Left ventricle myocardium inferior (tissue), 1 donor: ENCODE measurements at regions not wholly inside any gene's neighbourhood (a gene's known extent, or its start where the extent isn't known, plus 50 kb on each side); places are given as distances from the start of the nearest gene placed in this dataset.

ENCODE experiments used
- DNase-seq: peaks from one replicate; pipeline ENCODE4 v3.0.0-alpha.2; 2020
- H3K27ac ChIP-seq: fragments of 200-600 bp; replicated peaks from 2 replicates; pipeline ENCODE4 v1.8.0; 2021
- H3K27me3 ChIP-seq: fragments of 200-600 bp; 2 replicates; pipeline ENCODE4 v1.8.0; 2021; ENCODE audit warnings: low read depth
- H3K36me3 ChIP-seq: fragments of 200-600 bp; 2 replicates; pipeline ENCODE4 v1.8.0; 2021
- H3K4me1 ChIP-seq: fragments of 200-600 bp; 2 replicates; pipeline ENCODE4 v1.8.0; 2021
- H3K4me3 ChIP-seq: fragments of 200-600 bp; 2 replicates; pipeline ENCODE4 v1.8.0; 2021; ENCODE audit warnings: mild to moderate bottlenecking, moderate library complexity
- H3K9me3 ChIP-seq: fragments of 200-600 bp; replicated peaks from 2 replicates; pipeline ENCODE4 v1.8.0; 2021
- CTCF ChIP-seq: fragments of 200-600 bp; IDR thresholded peaks from 2 replicates; pipeline ENCODE4 v1.8.0; 2021; ENCODE audit warnings: antibody characterized with exemption, mild to moderate bottlenecking, borderline replicate concordance
- intact Hi-C: fragments of 100-400 bp; cut with micrococcal nuclease; formaldehyde crosslinking; loops from one replicate; pipeline ENCODE4 v1.11.0; 2022
- donor health status: DM: no; HTN: yes; CAD: no; lungs with severe emphysema.

DNA sequence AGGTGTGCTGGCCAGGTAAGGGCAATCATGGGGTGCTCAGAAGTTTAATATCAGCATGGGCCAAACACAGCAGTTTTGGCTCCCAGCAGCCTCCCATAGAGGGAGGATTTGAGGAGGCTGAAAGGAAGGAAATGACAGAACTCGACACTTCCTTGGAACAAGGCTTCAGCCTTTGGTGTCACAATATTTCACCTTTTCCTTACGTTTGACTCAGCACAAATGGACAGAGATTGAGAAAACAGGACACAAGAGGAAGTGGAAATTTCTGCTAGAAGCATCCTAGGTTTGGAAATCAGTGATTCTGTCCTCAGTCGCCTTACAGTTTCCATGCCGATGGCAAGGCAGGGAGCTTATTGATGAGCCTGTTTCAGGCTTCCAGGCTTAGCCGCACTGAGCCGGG lies 181.4 kb downstream of the MAF start:
- intact Hi-C loops, result no loop called here

DNA sequence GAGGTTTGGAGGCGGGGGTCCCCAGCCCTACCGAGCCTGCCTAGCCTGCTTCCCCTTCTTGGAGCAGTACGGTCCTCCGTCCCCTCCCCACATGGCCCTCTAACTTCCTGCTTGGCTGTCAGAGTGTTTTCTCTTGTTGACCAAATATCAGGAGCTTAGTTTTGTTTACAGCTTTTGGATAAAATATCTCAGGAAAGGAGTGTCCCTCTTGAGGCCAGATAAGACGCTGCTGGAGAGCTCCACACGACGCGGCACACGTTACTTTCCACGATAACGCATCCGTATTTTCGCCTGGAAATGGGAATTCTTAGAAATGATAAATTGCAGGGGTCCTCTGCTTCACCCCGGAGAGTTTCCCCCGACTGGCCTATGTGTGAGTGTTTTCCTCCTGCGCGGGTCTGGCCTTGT lies 182.9 kb downstream of the MAF start:
- H3K27me3 ChIP-seq, result peaks cover 20% of the 10 kb centered on the region
- no peak for TF ChIP-seq CTCF
- DNase-seq, result no peak
- H3K4me1 ChIP-seq, result no peaks in the 10 kb centered on the region
- no peak overlapping the region for H3K4me3 ChIP-seq
- H3K27ac ChIP-seq, result no peak overlapping the region
- no peaks in the 10 kb centered on the region for H3K9me3 ChIP-seq
- intact Hi-C loops, result no loop called here
- H3K36me3 ChIP-seq, result no peaks in the 10 kb centered on the region

More for the DNA sequence above, 181.4 kb downstream of the MAF start:
- Histone ChIP-seq H3K27me3 (peaks cover 20% of the 10 kb centered on the region), H3K27ac (peak overlapping the region; percentile 5), H3K4me1 (no peaks in the 10 kb centered on the region), H3K36me3 (no peaks in the 10 kb centered on the region), H3K9me3 (no peaks in the 10 kb centered on the region), H3K4me3 (no peak overlapping the region)
- DNase-seq, result no peak
- TF ChIP-seq CTCF, result no peak

GRCh38 chr16:79415983-79416640 lies 184.4 kb downstream of the MAF start:
- intact Hi-C loops, result no loop called here
- Histone ChIP-seq H3K27me3 (peaks cover 20% of the 10 kb centered on the region), H3K4me1 (no peaks in the 10 kb centered on the region), H3K36me3 (no peaks in the 10 kb centered on the region), H3K27ac (no peak overlapping the region), H3K9me3 (no peaks in the 10 kb centered on the region), H3K4me3 (no peak overlapping the region)
- no peak for DNase-seq
- TF ChIP-seq CTCF, result no peak

DNA sequence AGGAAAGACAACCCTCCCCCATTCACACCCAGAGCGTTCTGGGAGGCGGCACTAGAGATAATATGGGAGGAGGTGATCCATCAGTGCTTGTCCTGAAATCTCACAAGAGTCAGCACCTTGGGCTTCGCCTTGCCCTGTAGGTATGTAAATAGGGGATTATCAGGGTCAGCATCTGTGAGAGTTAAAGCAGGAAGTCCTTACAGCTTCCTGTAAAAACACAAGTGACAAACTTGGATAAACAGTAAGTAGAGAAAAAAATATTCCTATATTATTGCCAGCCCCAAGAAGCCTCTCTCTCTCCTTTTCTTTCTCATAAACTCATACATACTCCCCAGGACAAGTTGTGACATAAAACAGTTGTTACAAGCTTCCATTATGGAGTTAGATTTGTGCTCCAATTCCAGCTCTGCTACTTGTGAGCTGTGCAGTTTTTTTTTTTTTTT lies 187.7 kb downstream of the MAF start:
- intact Hi-C loops, result no loop called here
- H3K27ac ChIP-seq, result no peak overlapping the region
- no peak for DNase-seq
- H3K36me3 ChIP-seq, result no peaks in the 10 kb centered on the region
- no peaks in the 10 kb centered on the region for H3K9me3 ChIP-seq
- peaks cover 1% of the 10 kb centered on the region for H3K27me3 ChIP-seq
- no peaks in the 10 kb centered on the region for H3K4me1 ChIP-seq
- TF ChIP-seq CTCF, result no peak
- no peak overlapping the region for H3K4me3 ChIP-seq

- TF ChIP-seq CTCF, result no peak
- H3K36me3 ChIP-seq, result no peaks in the 10 kb centered on the region
- intact Hi-C loops, result no loop called here
- H3K4me1 ChIP-seq, result no peaks in the 10 kb centered on the region
- no peak for DNase-seq
- no peak overlapping the region for H3K4me3 ChIP-seq
- no peaks in the 10 kb centered on the region for H3K9me3 ChIP-seq
- H3K27me3 ChIP-seq, result peaks cover 5% of the 10 kb centered on the region
- H3K27ac ChIP-seq, result no peak overlapping the region
Measured at GRCh38 chr16:79411805-79412204, 188.7 kb downstream of the MAF start.
